Breast epithelium (tissue), 3 donors: ENCODE measurements at regions not wholly inside any gene's neighbourhood (a gene's known extent, or its start where the extent isn't known, plus 50 kb on each side); places are given as distances from the start of the nearest gene placed in this dataset.

Source experiments
- CTCF ChIP-seq, 3 donors: fragments of 450-650 bp; IDR thresholded peaks; one replicate each; pipeline ENCODE4 v1.5.1; 2016 to 2017; ENCODE audit warnings: antibody characterized with exemption in 3 of 3, mild to moderate bottlenecking in 3 of 3, moderate library complexity in 3 of 3
- POLR2A ChIP-seq: fragments of 450-650 bp; IDR thresholded peaks from one replicate; pipeline ENCODE4 v1.6.1; 2016; ENCODE audit warnings: antibody characterized with exemption, mild to moderate bottlenecking, moderate library complexity
- POLR2AphosphoS5 ChIP-seq, 3 donors: sonication (generic); formaldehyde crosslinking; IDR thresholded peaks; one replicate each; pipeline ENCODE4 v1.6.1; 2017; ENCODE audit warnings: antibody characterized with exemption in 3 of 3

GRCh38 chr18:55777666-55778304 is 189.8 kb upstream of the TCF4 start:
- TF ChIP-seq POLR2A (no peak), CTCF (IDR thresholded peaks at IDR 0.05) (no peak), POLR2AphosphoS5 (IDR thresholded peaks at IDR 0.05) (no peak)
